GOT3 (cell line): ENCODE measurements at regions not wholly inside any gene's neighbourhood (a gene's known extent, or its start where the extent isn't known, plus 50 kb on each side); places are given as distances from the start of the nearest gene placed in this dataset.
"Not testable (repeated sequence)": the region's sequence is repeated elsewhere in the genome, so short reads cannot be mapped to it uniquely, and the experiment has no call there.

ENCODE experiments used
- DNase-seq: peaks from one replicate; lab custom pipeline; 2025; ENCODE audit warnings: mixed read lengths; lab: John Stamatoyannopoulos, UW

GRCh38 chr2:23021311-23022120 lies 363.5 kb upstream of the KLHL29 start:
- no peak for DNase-seq

GRCh38 chr2:23023722-23024121 lies 361.3 kb upstream of the KLHL29 start:
- no peak for DNase-seq

- no peak for DNase-seq
Observed at GRCh38 chr2:23026671-23027070, 358.3 kb upstream of the KLHL29 start.

- DNase-seq: no peak
Observed at GRCh38 chr2:23027396-23027795, 357.6 kb upstream of the KLHL29 start.

GRCh38 chr2:23028106-23028505 lies 356.9 kb upstream of the KLHL29 start:
- no peak for DNase-seq

- no peak for DNase-seq
Observed at GRCh38 chr2:23029111-23029510, 355.9 kb upstream of the KLHL29 start.

GRCh38 chr2:23029951-23030350 lies 355.0 kb upstream of the KLHL29 start:
- no peak for DNase-seq

GRCh38 chr2:23034996-23035395 lies 350.0 kb upstream of the KLHL29 start:
- no peak for DNase-seq

- no peak for DNase-seq
Observed at GRCh38 chr2:23036629-23037028, 348.4 kb upstream of the KLHL29 start.

GRCh38 chr2:23037596-23037995 lies 347.4 kb upstream of the KLHL29 start:
- DNase-seq: no peak

- DNase-seq: no peak
Observed at GRCh38 chr2:23041443-23041842, 343.5 kb upstream of the KLHL29 start.

- DNase-seq: peak; percentile 7
Observed at GRCh38 chr2:23042216-23042906, 342.6 kb upstream of the KLHL29 start.

- DNase-seq: no peak
Observed at GRCh38 chr2:23050388-23050787, 334.6 kb upstream of the KLHL29 start.

GRCh38 chr2:23053601-23054000 lies 331.4 kb upstream of the KLHL29 start:
- no peak for DNase-seq

GRCh38 chr2:23055251-23055650 lies 329.7 kb upstream of the KLHL29 start:
- no peak for DNase-seq

- not testable (repeated sequence) for DNase-seq
Observed at GRCh38 chr2:23056846-23057245, 328.1 kb upstream of the KLHL29 start.

GRCh38 chr2:23058435-23058834 lies 326.5 kb upstream of the KLHL29 start:
- no peak for DNase-seq

GRCh38 chr2:23065210-23065609 lies 319.8 kb upstream of the KLHL29 start:
- DNase-seq: no peak

- DNase-seq: no peak
Observed at GRCh38 chr2:23065936-23066335, 319.0 kb upstream of the KLHL29 start.

GRCh38 chr2:23066686-23067085 lies 318.3 kb upstream of the KLHL29 start:
- DNase-seq: no peak

GRCh38 chr2:23069156-23069555 lies 315.8 kb upstream of the KLHL29 start:
- DNase-seq: no peak

- DNase-seq: no peak
Observed at GRCh38 chr2:23069923-23070322, 315.1 kb upstream of the KLHL29 start.

GRCh38 chr2:23073056-23073455 lies 311.9 kb upstream of the KLHL29 start:
- no peak for DNase-seq

GRCh38 chr2:23073671-23074070 lies 311.3 kb upstream of the KLHL29 start:
- DNase-seq: no peak
